Hematopoietic multipotent progenitor cell treated with erythropoietin and hydrocortisone succinate and interleukin-3 and kit ligand, for 8 days (in vitro differentiated cells): ENCODE measurements at regions not wholly inside any gene's neighbourhood (a gene's known extent, or its start where the extent isn't known, plus 50 kb on each side); places are given as distances from the start of the nearest gene placed in this dataset.
"Not testable (repeated sequence)": the region's sequence is repeated elsewhere in the genome, so short reads cannot be mapped to it uniquely, and the experiment has no call there.

Experiments
- DNase-seq: peaks from one replicate; pipeline ENCODE4 v3.0.0-alpha.2; 2015

DNA sequence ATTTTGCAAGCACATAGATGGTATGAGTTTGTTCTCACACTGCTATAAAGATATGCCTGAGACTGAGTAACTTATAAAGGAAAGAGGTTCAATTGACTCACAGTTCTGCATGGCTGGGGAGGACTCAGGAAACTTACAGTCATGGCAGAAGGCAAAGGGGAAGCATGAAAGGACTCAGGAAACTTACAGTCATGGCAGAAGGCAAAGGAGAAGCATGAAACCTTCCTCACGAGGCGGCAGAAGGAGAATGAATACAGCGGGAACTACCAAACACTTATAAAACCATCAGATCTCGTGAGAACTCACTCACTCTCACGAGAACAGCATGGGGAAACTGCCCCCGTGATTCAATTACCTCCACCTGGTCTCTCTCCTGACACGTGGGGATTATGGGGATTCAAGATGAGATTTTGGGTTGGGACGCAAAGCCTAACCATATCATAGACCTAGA is 101.9 kb upstream of the NCOR2 start:
- DNase-seq = not testable (repeated sequence)

GRCh38 chr12:124668602-124669001 is 101.2 kb upstream of the NCOR2 start:
- DNase-seq = no peak

GRCh38 chr12:124667506-124668326 is 100.3 kb upstream of the NCOR2 start:
- no peak for DNase-seq

DNA sequence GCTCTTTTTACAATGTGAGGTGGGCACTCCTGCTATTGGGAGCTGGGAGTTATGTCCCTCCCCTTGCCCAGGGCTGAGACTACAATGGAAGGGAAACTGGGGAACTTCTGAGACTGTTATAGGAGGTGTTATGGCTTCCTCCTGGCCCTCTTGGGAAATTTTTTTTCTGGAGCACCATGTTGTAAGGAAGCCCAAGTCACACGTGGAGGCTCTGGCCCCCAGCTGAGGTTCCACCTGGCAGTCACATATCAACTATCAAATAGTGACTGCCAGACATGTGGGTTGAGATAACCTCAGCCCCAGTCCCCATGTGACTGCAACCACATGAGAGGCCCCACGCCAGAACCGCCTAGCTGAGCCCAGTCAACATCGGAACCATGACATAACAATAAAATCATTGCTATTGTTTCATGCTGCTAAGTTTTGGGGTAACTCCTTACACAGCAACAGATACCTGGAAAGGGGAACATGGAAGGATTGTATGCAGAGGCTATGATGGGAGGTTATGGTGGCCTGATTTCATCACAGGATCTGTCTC is 99.4 kb upstream of the NCOR2 start:
- DNase-seq = no peak

GRCh38 chr12:124665511-124665910 is 98.1 kb upstream of the NCOR2 start:
- no peak for DNase-seq

GRCh38 chr12:124664395-124665111 is 97.1 kb upstream of the NCOR2 start:
- DNase-seq = no peak

DNA sequence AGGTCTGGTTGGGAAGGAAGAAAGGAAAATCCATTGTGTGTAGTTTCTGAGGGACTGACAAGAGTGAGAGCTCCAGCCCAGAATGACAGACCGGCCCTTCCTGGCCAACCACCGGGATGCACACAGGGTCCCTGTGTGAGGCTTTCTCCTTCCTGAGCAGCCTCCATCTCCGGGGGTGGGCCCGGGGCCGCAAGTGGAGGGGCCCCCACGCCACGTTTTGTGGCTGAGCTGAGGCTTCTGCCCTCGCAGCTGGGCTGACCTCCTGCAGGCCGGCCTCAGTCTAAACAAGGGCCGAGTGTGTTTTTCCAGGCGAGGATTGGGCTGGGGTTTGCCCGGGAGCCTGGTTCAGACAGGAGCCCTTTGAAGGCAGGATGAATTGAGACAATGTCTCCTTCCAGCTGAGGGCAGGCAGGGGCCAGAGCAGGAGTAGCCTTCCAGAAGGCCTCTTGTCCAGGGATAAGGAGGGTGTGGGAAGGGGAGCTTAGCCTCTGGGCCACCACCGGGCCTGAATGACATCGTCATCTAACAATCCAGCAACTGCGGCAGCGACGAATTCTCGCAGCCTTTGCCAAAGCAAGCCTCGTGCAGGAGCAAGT is 96.5 kb upstream of the NCOR2 start:
- DNase-seq = no peak

- no peak for DNase-seq
Measured at GRCh38 chr12:124663206-124663605, 95.8 kb upstream of the NCOR2 start.

- DNase-seq = no peak
Measured at GRCh38 chr12:124661341-124661740, 93.9 kb upstream of the NCOR2 start.

- DNase-seq = no peak
Measured at GRCh38 chr12:124660851-124661250, 93.4 kb upstream of the NCOR2 start.

DNA sequence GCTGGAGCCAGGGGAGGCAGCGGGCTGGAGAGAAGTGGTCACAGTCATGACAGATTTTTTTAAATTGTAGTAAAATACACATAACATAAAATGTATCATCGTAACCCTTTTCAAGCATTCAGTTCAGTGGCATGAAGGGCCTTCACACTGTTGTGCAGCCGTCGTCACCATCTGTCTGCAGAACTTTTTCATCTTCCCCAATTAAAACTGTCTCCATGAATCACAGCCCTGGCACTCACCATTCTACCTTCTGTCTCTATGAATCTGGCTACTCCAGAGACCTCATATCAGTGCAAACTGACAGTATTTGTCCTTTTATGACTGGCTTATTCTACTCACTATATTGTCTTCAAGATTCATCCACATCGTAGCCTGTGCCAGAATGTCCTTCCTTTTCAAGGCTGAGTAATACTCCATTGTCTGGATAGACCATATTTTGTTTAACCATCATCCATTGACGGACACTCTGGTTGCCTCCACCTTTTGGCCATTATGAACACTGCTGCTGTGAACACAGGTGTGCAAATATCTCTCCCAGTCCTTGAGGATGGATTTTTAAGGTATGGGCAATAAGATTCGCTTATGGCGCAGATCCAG is 91.5 kb upstream of the NCOR2 start:
- DNase-seq = no peak

DNA sequence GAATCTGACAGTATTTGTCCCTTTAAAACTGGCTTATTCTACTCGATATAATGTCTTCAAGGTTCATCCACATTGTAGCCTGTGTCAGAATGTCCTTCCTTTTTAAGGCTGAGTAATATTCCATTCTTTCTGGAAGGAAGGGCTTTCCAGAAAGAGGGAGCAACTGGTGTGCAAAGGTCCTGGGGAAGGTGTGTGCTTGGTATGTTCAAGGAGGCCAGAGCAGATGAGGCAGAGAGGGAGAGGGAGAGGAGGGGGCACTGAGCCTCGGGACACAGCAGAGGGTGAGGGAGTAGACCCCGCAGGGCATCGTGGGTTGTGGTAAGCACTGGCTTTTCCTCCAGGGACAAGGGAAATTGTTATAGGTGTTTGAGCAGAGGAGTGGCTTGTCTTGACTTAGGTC is 90.9 kb upstream of the NCOR2 start:
- no peak for DNase-seq

GRCh38 chr12:124656947-124657434 is 89.6 kb upstream of the NCOR2 start:
- no peak for DNase-seq

DNA sequence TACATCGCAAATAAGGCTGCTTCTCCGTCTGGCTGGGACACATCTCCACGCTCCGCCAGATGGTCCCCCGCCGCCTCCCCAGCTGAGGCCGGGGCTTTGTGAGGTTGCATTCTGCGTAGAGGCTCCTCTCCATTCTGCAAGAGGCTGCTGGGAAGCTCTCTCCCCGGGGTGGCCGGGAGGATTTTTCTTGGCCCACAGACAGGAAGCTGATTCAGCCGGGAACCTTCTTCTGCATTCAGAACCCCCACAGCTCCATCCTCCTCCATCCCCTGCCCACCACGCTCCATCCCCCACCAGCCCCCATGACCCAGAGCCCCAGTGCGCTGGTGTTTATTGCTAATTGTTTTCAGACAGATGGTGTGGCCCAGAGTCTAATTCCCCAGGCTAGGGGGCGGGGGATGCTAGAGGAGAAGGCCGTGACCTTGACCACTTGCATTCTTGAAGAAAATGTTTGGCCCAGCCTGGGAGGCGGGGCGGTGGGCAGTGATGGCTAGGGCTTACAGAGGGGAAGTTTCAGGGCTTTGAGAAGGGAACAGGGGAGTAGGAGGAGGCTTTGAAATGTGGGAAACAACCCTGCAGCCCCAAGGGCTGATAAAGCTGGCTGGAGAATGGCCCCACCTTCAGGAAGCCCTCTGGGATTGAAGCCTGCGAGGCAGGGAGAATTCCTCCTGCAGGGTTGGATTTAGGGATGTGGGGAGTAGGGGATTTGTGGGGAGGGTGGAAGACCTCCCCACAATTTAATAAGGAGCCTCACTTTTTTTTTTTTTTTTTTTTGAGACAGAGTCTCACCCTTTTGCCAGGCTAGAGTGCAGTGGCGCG is 88.5 kb upstream of the NCOR2 start:
- DNase-seq = no peak

DNA sequence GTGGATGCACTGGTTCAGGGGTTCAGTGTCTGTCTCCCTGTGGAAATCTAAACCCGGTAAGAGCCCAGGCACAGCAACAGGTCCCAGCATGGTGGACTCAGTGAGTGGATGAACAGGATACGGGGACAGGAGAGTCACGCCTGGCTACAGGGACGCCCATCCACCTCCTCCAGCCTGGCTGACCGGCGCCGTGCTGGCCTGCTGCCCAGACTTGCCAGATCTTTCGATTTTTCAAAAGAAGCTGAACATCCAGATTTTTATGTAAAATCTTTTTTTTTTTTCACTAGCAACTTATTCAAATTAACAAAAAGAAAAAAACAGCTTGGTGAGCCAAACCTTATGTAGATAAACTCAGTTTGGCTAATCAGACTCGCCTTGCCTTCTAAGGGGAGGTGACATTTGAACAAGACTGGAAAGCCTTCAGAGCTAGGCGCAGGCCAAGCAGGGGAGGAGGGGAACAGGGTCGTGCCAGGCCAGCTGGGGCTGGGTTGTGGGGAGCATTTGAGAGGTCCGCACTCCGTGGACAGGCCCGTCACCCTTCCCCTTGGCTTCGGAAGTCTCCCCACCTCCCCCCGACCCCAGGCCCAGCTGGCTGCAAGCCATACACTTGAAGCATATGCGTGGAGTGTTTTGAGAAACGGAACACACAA is 87.8 kb upstream of the NCOR2 start:
- DNase-seq = no peak

GRCh38 chr12:124654666-124655047 is 87.2 kb upstream of the NCOR2 start:
- DNase-seq = no peak

DNA sequence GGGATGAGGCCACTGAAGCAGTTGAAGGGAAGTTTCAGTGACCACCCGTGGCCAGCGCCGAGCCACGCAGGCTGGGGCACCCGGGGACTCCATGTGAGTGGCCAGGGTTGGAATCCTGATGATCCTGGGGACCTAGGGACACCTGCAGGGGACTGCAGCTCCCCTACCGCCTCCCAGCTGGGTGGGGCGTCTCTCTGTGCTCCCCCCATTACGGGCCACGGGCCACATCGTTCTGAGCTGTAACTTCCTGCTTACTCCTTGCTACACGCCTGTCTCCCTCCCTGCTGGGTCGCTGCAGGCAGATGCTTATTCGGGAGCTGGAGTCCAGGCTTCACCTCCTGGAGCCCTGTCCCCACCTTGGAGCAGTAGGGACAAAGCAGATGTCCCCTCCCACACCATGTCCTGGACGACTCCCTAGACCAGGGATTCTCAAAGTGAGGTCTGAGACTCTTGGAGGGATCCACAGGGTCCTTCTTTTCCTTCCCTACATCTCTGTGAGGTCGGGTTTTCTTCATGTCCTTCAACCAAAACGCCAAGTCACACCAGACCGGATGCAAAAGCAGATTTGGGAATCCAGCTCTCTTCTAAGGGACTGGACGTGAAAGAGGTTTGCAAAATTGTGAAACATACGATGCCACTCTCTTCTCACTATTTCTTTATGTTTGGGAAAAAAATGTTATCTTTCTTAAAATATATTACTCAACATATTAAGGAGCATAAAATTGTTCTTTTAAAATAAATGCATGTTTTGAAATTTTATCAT is 85.9 kb upstream of the NCOR2 start:
- DNase-seq = no peak

DNA sequence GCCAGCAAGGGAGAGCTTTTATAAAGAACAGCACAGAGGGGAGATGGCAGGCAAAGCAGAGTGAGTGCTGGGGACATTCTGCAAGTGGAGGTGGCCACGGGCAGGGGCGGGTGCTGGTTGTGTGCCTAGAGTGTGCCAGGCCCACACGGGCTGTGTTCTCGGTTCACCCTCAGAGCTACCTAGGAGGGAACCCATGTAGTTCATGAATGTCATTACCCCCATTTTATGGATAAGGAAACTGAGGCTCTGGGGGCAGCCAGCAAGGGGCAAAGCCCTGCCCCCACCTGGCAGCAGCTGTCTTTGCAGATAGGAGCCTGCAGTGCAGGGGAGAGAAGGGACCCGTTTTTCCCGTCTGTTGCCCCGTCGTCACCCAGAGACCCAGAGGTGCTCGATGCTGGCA is 85.2 kb upstream of the NCOR2 start:
- DNase-seq = no peak

DNA sequence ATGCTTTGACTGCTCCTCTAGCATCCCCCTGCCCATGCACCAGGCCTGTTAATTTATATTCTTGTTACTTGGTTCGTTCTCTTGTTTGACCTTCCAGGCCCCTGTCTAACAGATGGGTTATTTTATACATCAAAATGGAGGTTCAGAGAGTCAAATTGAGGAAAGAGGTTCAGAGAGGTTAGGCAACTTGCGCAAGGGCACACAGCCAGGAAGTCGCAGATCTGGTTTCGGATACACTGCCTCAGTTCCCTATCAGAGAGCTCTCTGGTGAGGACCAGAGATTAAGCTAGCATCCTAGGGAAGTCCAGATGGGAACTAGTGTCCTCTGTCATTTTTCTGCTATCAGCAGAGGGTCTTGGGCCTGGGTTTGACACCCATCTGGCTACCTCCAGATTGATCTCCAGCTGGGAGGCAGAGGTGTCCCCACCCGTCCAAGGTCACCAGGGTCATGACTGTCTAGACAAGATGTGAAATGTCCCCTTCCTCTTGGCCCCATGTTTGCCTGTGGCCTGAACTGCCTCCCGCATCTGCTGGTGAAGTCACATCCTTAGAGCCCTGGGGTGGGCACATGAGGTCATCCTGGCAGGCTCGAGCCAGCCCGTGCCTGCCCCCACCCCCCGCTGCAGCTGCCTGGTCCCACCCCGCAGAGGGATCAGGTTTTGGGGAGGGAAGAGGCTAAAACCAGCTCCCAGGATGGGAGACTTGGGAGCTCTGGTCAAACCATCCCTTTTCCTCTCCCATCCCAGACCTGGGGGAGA is 84.3 kb upstream of the NCOR2 start:
- no peak for DNase-seq

DNA sequence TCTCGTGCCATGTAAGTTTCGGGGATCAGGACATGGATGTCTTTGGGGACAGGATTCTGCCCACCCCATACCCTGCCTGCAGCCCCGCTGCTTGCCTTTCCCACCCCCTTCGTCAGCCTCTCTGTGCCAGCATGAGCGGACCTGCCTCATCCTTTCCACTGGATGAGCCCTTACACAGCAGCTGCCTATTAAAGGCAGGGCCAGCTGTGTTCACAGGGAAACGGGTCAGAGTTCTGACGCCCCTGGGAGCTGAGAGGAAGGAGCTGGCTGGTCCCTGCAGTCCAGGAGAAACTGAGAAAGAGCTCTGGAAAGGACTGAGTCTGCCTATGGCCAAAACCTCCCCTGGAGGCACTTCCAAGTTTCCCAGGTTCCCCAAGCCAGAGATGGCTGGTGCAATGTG is 83.5 kb upstream of the NCOR2 start:
- no peak for DNase-seq
